Heart left ventricle (tissue), 16 donors: ENCODE measurements at regions not wholly inside any gene's neighbourhood (a gene's known extent, or its start where the extent isn't known, plus 50 kb on each side); places are given as distances from the start of the nearest gene placed in this dataset.

Experiments
- ATAC-seq, 4 donors: fragments of 200-7000 bp; cut with Tn5 transposase; one replicate each; pipeline ENCODE4 v1.9.1; 2020 to 2022; ENCODE audit warnings: moderate library complexity in 4 of 4, mild to moderate bottlenecking in 3 of 4, moderate number of reproducible peaks in 1 of 4
- DNase-seq, 5 donors: peaks; one replicate each; pipeline ENCODE4 v3.0.0-alpha.2; 2020
- H3K27ac ChIP-seq, 12 donors: fragments of 200-600 bp; sonication (generic) in 4 of 12; one replicate each; pipeline versions ENCODE4 v1.5.0 to v1.8.0; 2016 to 2022; ENCODE audit warnings: mild to moderate bottlenecking in 2 of 12
- H3K27me3 ChIP-seq, 9 donors: fragments of 200-600 bp; sonication (generic) in 2 of 9; one replicate each; pipeline versions ENCODE4 v1.5.1 to v1.8.0; 2016 to 2022; ENCODE audit warnings: mild to moderate bottlenecking in 3 of 9
- H3K36me3 ChIP-seq, 9 donors: fragments of 200-600 bp; sonication (generic) in 2 of 9; one replicate each; pipeline versions ENCODE4 v1.5.0 to v1.8.0; 2018 to 2022; ENCODE audit warnings: mild to moderate bottlenecking in 2 of 9
- H3K4me1 ChIP-seq, 12 donors: fragments of 200-600 bp; sonication (generic) in 4 of 12; one replicate each; pipeline versions ENCODE4 v1.5.0 to v1.8.0; 2016 to 2022; ENCODE audit warnings: mild to moderate bottlenecking in 3 of 12
- H3K4me3 ChIP-seq, 12 donors: fragments of 200-600 bp; sonication (generic) in 4 of 12; one replicate each; pipeline versions ENCODE4 v1.5.0 to v1.8.0; 2017 to 2022; ENCODE audit warnings: mild to moderate bottlenecking in 9 of 12, moderate library complexity in 4 of 12
- H3K9me3 ChIP-seq, 12 donors: fragments of 200-600 bp; sonication (generic) in 4 of 12; one replicate each; pipeline versions ENCODE4 v1.5.0 to v1.8.0; 2016 to 2022; ENCODE audit warnings: mild to moderate bottlenecking in 1 of 12
- CTCF ChIP-seq, 12 donors: fragments of 200-600 bp; sonication (generic) in 4 of 12; IDR thresholded peaks; one replicate each; pipeline versions ENCODE4 v1.5.0 to v1.8.0; 2018 to 2022; ENCODE audit warnings: antibody characterized with exemption in 12 of 12, mild to moderate bottlenecking in 5 of 12
- POLR2A ChIP-seq, 2 donors: fragments of 450-650 bp; IDR thresholded peaks; one replicate each; pipeline ENCODE4 v1.6.1; 2017; ENCODE audit warnings: antibody characterized with exemption in 2 of 2, mild to moderate bottlenecking in 2 of 2, moderate library complexity in 2 of 2
- WGBS, 4 donors: extraction: QIAGEN DNeasy Blood & Tissue Kit in 2 of 4; methylation state at CpG; one replicate each; pipeline versions ENCODE4 v1.1.5 to v1.1.7; 2013 to 2018; 5-methylcytosine and 5-hydroxymethylcytosine counted together
- intact Hi-C, 10 donors: fragments of 100-400 bp; cut with DNase I; formaldehyde crosslinking; loops; one replicate each; pipeline versions ENCODE4 v1.11.1 to v1.14.2; 2022
- donor health status: ischemic (EF 13 %, LVEDD 7.1; RV severe dilation, severe dysfunction).
- donor health status: healthy with polysubstance abuse.
- donor health status: DM: no; HTN: yes; CAD: no.
- donor health status: DM: no; HTN: no; CAD: no.
- donor health status: ischemic (EF 25% LVEDD 6.9; RV normal size, moderate dysfunction).
- donor health status: ischemic (EF 25% LVEDD 5.7; RV mildly dilated, moderate dysfunction).
- donor health status: healthy.
- donor health status: DM: yes; HTN: yes; CAD: no.
- donor health status: ischemic (EF 35%, LVEDD 5.7; RV mildly dilated, moderate dysfunction).
- donor health status: nonischemic (EF 11% LVEDD 7.7; RV severe dilation, severe dysfunction).
- donor health status: DM: yes; HTN: yes; CAD: no.
- donor health status: PGD.
- donor health status: ischemic (EF 29% LVEDD 5.4; RV normal size, mild dysfunction).
- donor health status: nonischemic (EF 23%, LVEDD 6.1; RV moderate dilation, normal function).

DNA sequence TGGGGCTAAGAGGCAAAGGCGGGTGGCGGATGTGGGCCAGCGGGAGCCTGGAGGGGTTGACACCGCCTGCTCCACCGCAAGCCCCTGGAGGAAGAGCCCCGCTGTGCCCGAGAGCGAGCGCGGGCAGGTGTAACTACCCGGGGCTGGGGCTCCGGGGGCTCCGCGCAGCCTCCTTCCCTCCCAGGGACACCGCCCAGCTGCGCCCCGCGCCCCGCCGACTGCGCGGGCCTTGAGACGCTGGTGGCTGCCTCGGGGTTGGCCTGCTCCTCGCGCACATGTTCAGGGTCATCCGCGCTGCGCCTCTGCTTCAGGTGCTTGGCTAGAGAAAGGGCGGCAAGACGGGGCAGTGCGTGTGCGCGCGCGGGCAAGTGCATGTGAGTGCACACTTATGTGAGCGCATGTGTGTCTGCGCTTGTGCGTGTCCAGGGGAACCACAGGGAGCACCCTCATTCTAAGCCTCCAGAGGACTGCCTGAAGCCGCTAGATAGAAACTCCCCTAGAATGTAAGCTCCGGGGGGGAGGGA is 197.5 kb upstream of the TMEM45B start:
- no peaks in the 10 kb centered on the region for H3K36me3 ChIP-seq
- H3K4me1 ChIP-seq = no peaks in the 10 kb centered on the region
- ATAC-seq (no peak), DNase-seq (no peak)
- H3K27me3 ChIP-seq = peaks cover 0 to 18% (median 0%) of the 10 kb centered on the region in 9 donors
- no peak overlapping the region for H3K27ac ChIP-seq
- TF ChIP-seq POLR2A (IDR thresholded peaks at IDR 0.05) (no peak), CTCF (IDR thresholded peaks at IDR 0.05) (no peak)
- intact Hi-C loops = no loop called here
- no peak overlapping the region for H3K4me3 ChIP-seq
- 40 to 47% (median 44%) methylated on average over 33 to 41 of the region's 41 CpGs for WGBS, 4 donors
- H3K9me3 ChIP-seq = no peaks in the 10 kb centered on the region

DNA sequence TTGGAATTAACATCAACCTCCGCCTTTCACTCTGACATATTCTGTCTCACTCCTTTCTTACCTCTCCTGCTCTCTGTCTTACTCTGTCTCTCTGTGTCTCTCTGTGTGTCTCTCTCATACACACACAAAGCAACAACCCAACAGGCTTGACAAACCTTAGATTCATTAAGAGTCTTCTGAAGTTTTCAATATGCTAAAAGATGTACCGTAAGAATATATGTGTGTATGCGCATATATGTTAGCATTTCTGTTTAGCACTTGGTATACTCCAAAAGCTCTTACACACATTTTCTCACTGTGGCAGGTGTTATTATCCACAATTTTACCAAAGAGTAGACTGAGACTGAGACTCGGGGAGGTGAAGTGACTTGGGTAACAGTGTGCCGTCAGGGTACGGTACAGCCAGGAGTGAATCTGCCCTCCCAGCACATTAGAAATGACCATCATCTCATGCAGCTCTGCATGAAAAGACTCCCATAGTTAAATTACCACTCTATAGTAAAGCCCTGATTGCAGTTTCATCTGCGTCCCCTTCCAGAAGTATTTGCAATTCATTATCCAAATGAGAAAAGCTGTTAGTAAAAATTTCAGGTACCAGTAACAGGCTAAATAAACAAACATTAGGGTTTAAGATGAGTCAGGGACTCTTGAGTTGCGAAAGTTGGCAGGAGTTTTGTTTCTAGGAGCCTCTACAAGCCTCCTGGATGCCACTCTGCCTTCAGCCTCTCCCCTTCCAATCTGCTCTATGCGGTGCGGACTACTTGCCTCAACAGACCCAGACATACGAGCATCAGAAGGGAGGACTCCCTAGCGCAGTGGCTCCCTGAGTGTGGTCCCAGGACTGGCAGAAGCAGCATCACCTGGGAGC is 195.2 kb upstream of the TMEM45B start:
- Histone ChIP-seq H3K4me3 (no peak overlapping the region), H3K4me1 (no peaks in the 10 kb centered on the region), H3K36me3 (no peaks in the 10 kb centered on the region), H3K9me3 (no peaks in the 10 kb centered on the region), H3K27ac (no peak overlapping the region), H3K27me3 (peaks cover 0 to 18% (median 0%) of the 10 kb centered on the region in 9 donors)
- ATAC-seq = no peak
- no peak for DNase-seq
- WGBS, 4 donors = 84 to 92% (median 89%) methylated on average over 12 of the region's 12 CpGs
- TF ChIP-seq CTCF (IDR thresholded peaks at IDR 0.05) (no peak), POLR2A (IDR thresholded peaks at IDR 0.05) (no peak)
- intact Hi-C loops = no loop called here

DNA sequence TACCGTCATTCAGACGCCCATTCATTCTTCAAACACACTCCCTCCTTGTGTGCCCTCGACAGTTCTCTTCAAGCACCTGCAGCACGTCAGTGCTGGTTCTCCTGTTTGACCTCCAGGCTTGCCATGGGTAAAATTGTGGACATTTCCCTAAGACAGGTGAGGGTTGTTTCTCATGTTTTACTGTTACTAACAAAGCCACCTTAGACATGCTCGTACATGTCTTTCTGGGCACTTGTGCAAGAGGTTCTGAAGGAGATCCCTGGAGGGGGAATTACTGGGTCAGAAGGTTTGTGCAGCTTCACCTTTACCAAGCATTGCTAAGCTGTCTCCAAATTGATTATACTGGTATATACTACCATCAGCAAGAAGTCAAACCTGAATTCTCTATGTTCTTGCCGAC is 189.7 kb upstream of the TMEM45B start:
- ATAC-seq (no peak), DNase-seq (no peak)
- Histone ChIP-seq H3K4me1 (no peaks in the 10 kb centered on the region), H3K9me3 (peaks cover 0 to 3% (median 0%) of the 10 kb centered on the region in 12 donors), H3K27ac (no peak overlapping the region), H3K4me3 (no peak overlapping the region), H3K36me3 (no peaks in the 10 kb centered on the region), H3K27me3 (no peaks in the 10 kb centered on the region)
- TF ChIP-seq POLR2A (IDR thresholded peaks at IDR 0.05) (no peak), CTCF (IDR thresholded peaks at IDR 0.05) (no peak)
- WGBS, 4 donors = 67 to 77% (median 74%) methylated on average over 6 of the region's 6 CpGs
- intact Hi-C loops = no loop called here

GRCh38 chr11:129631201-129631600 is 184.4 kb upstream of the TMEM45B start:
- H3K4me1 ChIP-seq = no peaks in the 10 kb centered on the region
- no peak overlapping the region for H3K4me3 ChIP-seq
- no peak overlapping the region for H3K27ac ChIP-seq
- H3K27me3 ChIP-seq = peaks cover 0 to 12% (median 0%) of the 10 kb centered on the region in 9 donors
- ATAC-seq (no peak), DNase-seq (no peak)
- WGBS, 4 donors = 82 to 87% (median 84%) methylated on average over 2 of the region's 2 CpGs
- H3K36me3 ChIP-seq = no peaks in the 10 kb centered on the region
- intact Hi-C loops = no loop called here
- peaks cover 0 to 3% (median 0%) of the 10 kb centered on the region in 12 donors for H3K9me3 ChIP-seq
- no peak for TF ChIP-seq CTCF (IDR thresholded peaks at IDR 0.05)
- TF ChIP-seq POLR2A (IDR thresholded peaks at IDR 0.05) = no peak
